OCI-LY3 (cell line): ENCODE measurements at regions not wholly inside any gene's neighbourhood (a gene's known extent, or its start where the extent isn't known, plus 50 kb on each side); places are given as distances from the start of the nearest gene placed in this dataset.
"Not testable (repeated sequence)": the region's sequence is repeated elsewhere in the genome, so short reads cannot be mapped to it uniquely, and the experiment has no call there.

ENCODE experiments used
- EZH2phosphoT487 ChIP-seq: fragments of 200-600 bp; shearing (Covaris generic); IDR thresholded peaks from 2 replicates; pipeline ENCODE4 v1.6.1; 2018; ENCODE audit warnings: antibody characterized with exemption, mixed run types, low read depth
- TF ChIP-seq, protein P1 (sequence below): fragments of 200-600, 300-600 bp; sonication (generic); IDR thresholded peaks from 2 replicates; pipeline ENCODE4 v1.5.1; 2014; ENCODE audit warnings: antibody characterized with exemption, low read length, low read depth

DNA sequence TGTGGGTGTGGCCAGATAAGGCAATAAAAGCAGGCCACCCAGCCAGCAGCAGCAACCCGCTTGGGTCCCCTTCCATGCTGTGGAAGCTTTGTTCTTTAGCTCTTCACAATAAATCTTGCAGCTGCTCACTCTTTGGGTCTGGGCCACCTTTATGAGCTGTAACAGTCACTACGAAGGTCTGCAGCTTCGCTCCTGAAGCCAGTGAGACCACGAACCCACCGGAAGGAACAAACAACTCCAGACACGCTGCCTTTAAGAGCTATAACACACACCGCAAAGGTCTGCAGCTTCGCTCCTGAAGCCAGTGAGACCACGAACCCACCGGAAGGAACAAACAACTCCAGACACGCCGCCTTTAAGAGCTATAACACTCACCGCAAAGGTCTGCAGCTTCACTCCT, 172.1 kb upstream of the AGTR1 start:
- TF ChIP-seq, protein P1, sequence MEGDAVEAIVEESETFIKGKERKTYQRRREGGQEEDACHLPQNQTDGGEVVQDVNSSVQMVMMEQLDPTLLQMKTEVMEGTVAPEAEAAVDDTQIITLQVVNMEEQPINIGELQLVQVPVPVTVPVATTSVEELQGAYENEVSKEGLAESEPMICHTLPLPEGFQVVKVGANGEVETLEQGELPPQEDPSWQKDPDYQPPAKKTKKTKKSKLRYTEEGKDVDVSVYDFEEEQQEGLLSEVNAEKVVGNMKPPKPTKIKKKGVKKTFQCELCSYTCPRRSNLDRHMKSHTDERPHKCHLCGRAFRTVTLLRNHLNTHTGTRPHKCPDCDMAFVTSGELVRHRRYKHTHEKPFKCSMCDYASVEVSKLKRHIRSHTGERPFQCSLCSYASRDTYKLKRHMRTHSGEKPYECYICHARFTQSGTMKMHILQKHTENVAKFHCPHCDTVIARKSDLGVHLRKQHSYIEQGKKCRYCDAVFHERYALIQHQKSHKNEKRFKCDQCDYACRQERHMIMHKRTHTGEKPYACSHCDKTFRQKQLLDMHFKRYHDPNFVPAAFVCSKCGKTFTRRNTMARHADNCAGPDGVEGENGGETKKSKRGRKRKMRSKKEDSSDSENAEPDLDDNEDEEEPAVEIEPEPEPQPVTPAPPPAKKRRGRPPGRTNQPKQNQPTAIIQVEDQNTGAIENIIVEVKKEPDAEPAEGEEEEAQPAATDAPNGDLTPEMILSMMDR: not testable (repeated sequence)
- not testable (repeated sequence) for TF ChIP-seq EZH2phosphoT487
